ENCODE measurements at regions not wholly inside any gene's neighbourhood (a gene's known extent, or its start where the extent isn't known, plus 50 kb on each side); places are given as distances from the start of the nearest gene placed in this dataset.

- Histone ChIP-seq H3K4me3 (no peak overlapping the region), H3K4me1 (no peaks in the 10 kb centered on the region), H3K27me3 (no peaks in the 10 kb centered on the region), H3K9me3 (no peaks in the 10 kb centered on the region), H3K27ac (no peak overlapping the region), H3K36me3 (no peaks in the 10 kb centered on the region)
- no peak for DNase-seq (ENCODE audit: low spot score in 2 of 2)
- TF ChIP-seq POLR2AphosphoS5 (IDR thresholded peaks at IDR 0.05) (no peak), POLR2A (IDR thresholded peaks at IDR 0.05) (no peak)
- intact Hi-C loops (cut with DNase I; ENCODE audit: low total_unique reads): no loop called here
Measured at GRCh38 chr6:43846556-43846955, 76.5 kb downstream of the VEGFA start.

GRCh38 chr6:43845646-43846045 lies 75.6 kb downstream of the VEGFA start:
- intact Hi-C loops (cut with DNase I; ENCODE audit: low total_unique reads): no loop called here

GRCh38 chr6:43843669-43844171 lies 73.7 kb downstream of the VEGFA start:
- H3K4me3 ChIP-seq: no peak overlapping the region
- no peaks in the 10 kb centered on the region for H3K27me3 ChIP-seq
- H3K36me3 ChIP-seq: no peaks in the 10 kb centered on the region
- TF ChIP-seq POLR2AphosphoS5 (IDR thresholded peaks at IDR 0.05) (no peak), CTCF (IDR thresholded peaks at IDR 0.05) (no peak), POLR2A (IDR thresholded peaks at IDR 0.05) (no peak)
- no peaks in the 10 kb centered on the region for H3K4me1 ChIP-seq
- H3K27ac ChIP-seq: no peak overlapping the region
- H3K9me3 ChIP-seq: no peaks in the 10 kb centered on the region
- DNase-seq (ENCODE audit: low spot score in 2 of 2): no peak
- intact Hi-C loops (cut with DNase I; ENCODE audit: low total_unique reads): no loop called here

More at GRCh38 chr6:43845646-43846045, 75.6 kb downstream of the VEGFA start:
- Histone ChIP-seq H3K4me3 (no peak overlapping the region), H3K36me3 (no peaks in the 10 kb centered on the region), H3K4me1 (no peaks in the 10 kb centered on the region), H3K27ac (no peak overlapping the region), H3K27me3 (no peaks in the 10 kb centered on the region), H3K9me3 (no peaks in the 10 kb centered on the region)
- no peak for DNase-seq (ENCODE audit: low spot score in 2 of 2)
- TF ChIP-seq POLR2AphosphoS5 (IDR thresholded peaks at IDR 0.05): no peak
- no peak for TF ChIP-seq POLR2A (IDR thresholded peaks at IDR 0.05)
- no peak for TF ChIP-seq CTCF (IDR thresholded peaks at IDR 0.05)

- intact Hi-C loops (cut with DNase I; ENCODE audit: low total_unique reads): no loop called here
- no peaks in the 10 kb centered on the region for H3K36me3 ChIP-seq
- H3K4me3 ChIP-seq: no peak overlapping the region
- no peak for TF ChIP-seq POLR2A (IDR thresholded peaks at IDR 0.05)
- TF ChIP-seq POLR2AphosphoS5 (IDR thresholded peaks at IDR 0.05): no peak
- TF ChIP-seq CTCF (IDR thresholded peaks at IDR 0.05): no peak
- DNase-seq (ENCODE audit: low spot score in 2 of 2): no peak
- H3K27me3 ChIP-seq: no peaks in the 10 kb centered on the region
- no peaks in the 10 kb centered on the region for H3K9me3 ChIP-seq
- H3K4me1 ChIP-seq: no peaks in the 10 kb centered on the region
- H3K27ac ChIP-seq: no peak overlapping the region
Measured at GRCh38 chr6:43843097-43843645, 73.2 kb downstream of the VEGFA start.

GRCh38 chr6:43842231-43842794 lies 72.3 kb downstream of the VEGFA start:
- Histone ChIP-seq H3K4me3 (no peak overlapping the region), H3K27ac (no peak overlapping the region), H3K27me3 (no peaks in the 10 kb centered on the region), H3K4me1 (no peaks in the 10 kb centered on the region), H3K36me3 (no peaks in the 10 kb centered on the region), H3K9me3 (no peaks in the 10 kb centered on the region)
- intact Hi-C loops (cut with DNase I; ENCODE audit: low total_unique reads): no loop called here
- DNase-seq (ENCODE audit: low spot score in 2 of 2): no peak
- TF ChIP-seq POLR2A (IDR thresholded peaks at IDR 0.05) (no peak), CTCF (IDR thresholded peaks at IDR 0.05) (no peak), POLR2AphosphoS5 (IDR thresholded peaks at IDR 0.05) (no peak)

Measured in breast epithelium (tissue), 4 donors.